ENCODE measurements at regions not wholly inside any gene's neighbourhood (a gene's known extent, or its start where the extent isn't known, plus 50 kb on each side); places are given as distances from the start of the nearest gene placed in this dataset.

DNA sequence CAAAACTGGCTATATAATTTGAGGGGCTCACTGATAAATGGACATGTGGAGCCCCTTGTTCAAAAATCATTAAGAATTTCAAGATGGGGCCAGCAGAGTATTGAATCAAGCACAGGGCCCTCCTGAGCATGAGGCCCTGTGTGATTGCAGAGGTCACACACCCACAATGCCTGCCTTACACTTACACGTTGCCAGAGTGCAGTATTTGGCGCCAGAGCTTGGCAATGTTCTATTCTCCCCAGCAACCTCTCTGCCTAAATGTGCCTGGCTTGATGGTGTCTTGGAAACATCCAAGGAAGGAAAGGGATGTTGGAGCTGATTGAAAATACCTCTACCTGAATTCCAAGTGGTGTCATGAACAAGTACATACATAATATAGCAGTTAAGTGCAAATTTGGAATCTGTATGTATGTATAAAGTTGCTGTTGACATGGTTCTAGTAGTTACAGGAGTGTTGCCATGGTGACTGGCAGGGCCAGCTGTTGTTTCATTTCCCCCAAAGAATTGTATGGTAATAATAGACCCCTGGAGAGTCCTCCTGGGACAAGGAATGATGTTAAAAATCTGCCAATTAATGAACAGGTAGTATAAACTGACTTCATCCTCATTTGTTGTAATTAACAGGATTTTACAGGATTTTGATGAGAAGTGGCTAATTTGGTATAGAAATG is 205.7 kb upstream of the NAV2 start:
- TF ChIP-seq RAD21 (IDR thresholded peaks at IDR 0.05; ENCODE audit: low read depth) (no peak), CREB1 (IDR thresholded peaks at IDR 0.05; ENCODE audit: low read depth) (no peak), TAF1 (IDR thresholded peaks at IDR 0.05; ENCODE audit: low read depth) (no peak), EGR1 (IDR thresholded peaks at IDR 0.05) (no peak), TCF12 (IDR thresholded peaks at IDR 0.05; ENCODE audit: low read depth) (no peak), NFIC (IDR thresholded peaks at IDR 0.05) (no peak), CEBPB (IDR thresholded peaks at IDR 0.05) (no peak)

DNA sequence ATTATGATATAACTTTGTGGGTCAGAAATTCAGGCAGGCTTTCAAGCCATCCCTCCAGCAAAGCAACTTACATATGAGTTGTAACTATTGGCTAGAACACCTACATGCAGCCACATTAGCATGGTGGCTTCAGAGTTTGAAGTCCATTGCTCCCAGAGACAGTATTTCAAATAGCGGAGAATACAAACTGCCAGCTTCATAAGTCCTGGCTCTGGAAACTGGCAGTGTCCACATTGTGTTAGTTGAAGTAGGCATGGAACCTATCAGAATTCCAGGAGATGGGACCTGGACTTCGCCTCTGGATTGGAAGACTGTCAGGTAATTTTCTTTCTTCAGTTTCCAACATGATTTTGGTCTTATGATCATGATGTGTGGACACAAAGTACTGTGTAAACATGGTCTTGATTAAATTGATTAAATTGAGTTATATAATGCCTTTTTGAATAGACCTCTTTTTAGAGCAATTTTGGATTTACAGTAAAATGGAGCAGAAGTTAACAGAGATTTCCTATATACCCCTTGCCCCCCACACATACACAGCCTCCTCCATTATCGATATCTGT is 209.9 kb upstream of the NAV2 start:
- no peak for TF ChIP-seq TAF1 (IDR thresholded peaks at IDR 0.05; ENCODE audit: low read depth)
- TF ChIP-seq YY1 (IDR thresholded peaks at IDR 0.05; ENCODE audit: low read depth), result no peak
- TF ChIP-seq NFIC (IDR thresholded peaks at IDR 0.05), result no peak
- TF ChIP-seq, protein P1, sequence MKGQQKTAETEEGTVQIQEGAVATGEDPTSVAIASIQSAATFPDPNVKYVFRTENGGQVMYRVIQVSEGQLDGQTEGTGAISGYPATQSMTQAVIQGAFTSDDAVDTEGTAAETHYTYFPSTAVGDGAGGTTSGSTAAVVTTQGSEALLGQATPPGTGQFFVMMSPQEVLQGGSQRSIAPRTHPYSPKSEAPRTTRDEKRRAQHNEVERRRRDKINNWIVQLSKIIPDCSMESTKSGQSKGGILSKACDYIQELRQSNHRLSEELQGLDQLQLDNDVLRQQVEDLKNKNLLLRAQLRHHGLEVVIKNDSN (IDR thresholded peaks at IDR 0.05), result no peak
- no peak for TF ChIP-seq EP300 (IDR thresholded peaks at IDR 0.05; ENCODE audit: borderline replicate concordance)
- no peak for TF ChIP-seq TEAD4 (IDR thresholded peaks at IDR 0.05)
- TF ChIP-seq REST (IDR thresholded peaks at IDR 0.05; ENCODE audit: low read depth), result no peak
- TF ChIP-seq CREB1 (IDR thresholded peaks at IDR 0.05; ENCODE audit: low read depth), result no peak
- TF ChIP-seq FOXM1 (IDR thresholded peaks at IDR 0.05; ENCODE audit: borderline replicate concordance, low read depth), result no peak
- TF ChIP-seq ZBTB7A (IDR thresholded peaks at IDR 0.05; ENCODE audit: low read depth), result no peak

DNA sequence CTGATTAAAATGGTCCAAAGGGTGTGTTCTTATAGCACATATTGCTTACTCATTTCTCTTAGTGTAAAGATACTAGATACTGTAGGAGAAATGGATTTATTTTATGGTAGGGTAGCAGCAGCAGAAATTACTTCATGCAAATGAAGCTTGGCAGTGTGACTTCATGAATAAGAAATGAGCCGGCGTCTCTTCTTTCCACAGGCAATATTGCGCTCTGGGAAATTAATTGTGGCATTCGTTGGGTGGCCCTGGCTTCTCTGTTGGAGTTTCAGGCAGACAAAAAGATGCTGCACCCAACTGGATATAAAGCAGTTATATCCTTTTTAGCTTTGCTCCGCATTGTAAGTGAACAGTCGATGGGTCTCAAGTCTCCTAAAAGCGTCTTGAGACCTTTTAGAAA is 211.0 kb upstream of the NAV2 start:
- TF ChIP-seq TEAD4 (IDR thresholded peaks at IDR 0.05), result no peak
- no peak for TF ChIP-seq YY1 (IDR thresholded peaks at IDR 0.05; ENCODE audit: low read depth)
- no peak for TF ChIP-seq CREB1 (IDR thresholded peaks at IDR 0.05; ENCODE audit: low read depth)

GRCh38 chr11:19499999-19500398 is 212.6 kb upstream of the NAV2 start:
- TF ChIP-seq CEBPB (IDR thresholded peaks at IDR 0.05) (no peak), REST (IDR thresholded peaks at IDR 0.05; ENCODE audit: low read depth) (no peak), RAD21 (IDR thresholded peaks at IDR 0.05; ENCODE audit: low read depth) (no peak), ZBTB7A (IDR thresholded peaks at IDR 0.05; ENCODE audit: low read depth) (no peak), TEAD4 (IDR thresholded peaks at IDR 0.05) (no peak), TAF1 (IDR thresholded peaks at IDR 0.05; ENCODE audit: low read depth) (no peak), YY1 (IDR thresholded peaks at IDR 0.05; ENCODE audit: low read depth) (no peak), NFIC (IDR thresholded peaks at IDR 0.05) (no peak), EP300 (IDR thresholded peaks at IDR 0.05; ENCODE audit: borderline replicate concordance) (no peak), TCF12 (IDR thresholded peaks at IDR 0.05; ENCODE audit: low read depth) (no peak), FOXM1 (IDR thresholded peaks at IDR 0.05; ENCODE audit: borderline replicate concordance, low read depth) (no peak), MAX (IDR thresholded peaks at IDR 0.05) (no peak), EGR1 (IDR thresholded peaks at IDR 0.05) (no peak)
- TF ChIP-seq, protein P1 (IDR thresholded peaks at IDR 0.05), result no peak

DNA sequence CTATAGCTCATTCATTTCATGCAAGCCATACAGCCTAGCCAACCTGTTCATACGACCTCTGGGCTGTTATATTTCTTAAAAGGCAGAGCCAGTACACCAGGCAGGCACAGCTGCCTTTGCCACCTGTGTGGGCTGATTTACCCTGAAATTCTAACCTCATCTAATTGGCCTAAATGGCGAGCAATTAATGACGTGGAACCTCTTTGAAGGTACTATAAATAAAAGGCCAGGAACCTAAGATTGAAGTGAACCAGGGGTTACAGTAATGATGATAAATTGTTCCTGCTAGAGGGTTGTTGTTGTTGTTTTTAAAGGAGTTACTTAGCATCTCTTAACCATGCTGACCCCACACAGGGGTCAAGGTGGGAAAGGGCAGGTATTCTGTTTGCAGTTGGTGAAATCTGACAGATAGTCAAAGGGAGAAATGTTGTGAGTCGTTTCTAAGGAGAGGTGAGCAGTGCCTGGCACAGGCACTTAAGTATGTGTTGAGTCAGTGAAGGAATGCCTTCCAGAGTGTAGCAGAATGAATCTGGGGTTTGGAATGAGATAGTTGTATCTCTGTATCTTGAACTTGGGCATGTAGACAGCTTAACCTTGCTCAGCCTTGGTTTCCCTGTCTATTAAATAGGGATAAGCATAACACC is 213.5 kb upstream of the NAV2 start:
- TF ChIP-seq TAF1 (IDR thresholded peaks at IDR 0.05; ENCODE audit: low read depth) (no peak), MAX (IDR thresholded peaks at IDR 0.05) (no peak), NFIC (IDR thresholded peaks at IDR 0.05) (no peak), FOXM1 (IDR thresholded peaks at IDR 0.05; ENCODE audit: borderline replicate concordance, low read depth) (no peak), YY1 (IDR thresholded peaks at IDR 0.05; ENCODE audit: low read depth) (no peak), TCF12 (IDR thresholded peaks at IDR 0.05; ENCODE audit: low read depth) (no peak), EGR1 (IDR thresholded peaks at IDR 0.05) (no peak), CREB1 (IDR thresholded peaks at IDR 0.05; ENCODE audit: low read depth) (no peak), EP300 (IDR thresholded peaks at IDR 0.05; ENCODE audit: borderline replicate concordance) (no peak)
- TF ChIP-seq, protein P1 (IDR thresholded peaks at IDR 0.05), result no peak

Data from Ishikawa (cell line).